Activated CD4-positive, alpha-beta T cell treated with anti-CD3 and anti-CD28 coated beads, Interleukin-10, Interleukin-2, amounts not matched to agents 100 ng/mL and 50 ng/mL, durations not matched to agents 16 hours and 8 hours (primary cell): ENCODE measurements at regions not wholly inside any gene's neighbourhood (a gene's known extent, or its start where the extent isn't known, plus 50 kb on each side); places are given as distances from the start of the nearest gene placed in this dataset.
"Not testable (repeated sequence)": the region's sequence is repeated elsewhere in the genome, so short reads cannot be mapped to it uniquely, and the experiment has no call there.

Experiments used
- DNase-seq: peaks from one replicate; pipeline ENCODE4 v3.0.0-alpha.2; 2020

DNA sequence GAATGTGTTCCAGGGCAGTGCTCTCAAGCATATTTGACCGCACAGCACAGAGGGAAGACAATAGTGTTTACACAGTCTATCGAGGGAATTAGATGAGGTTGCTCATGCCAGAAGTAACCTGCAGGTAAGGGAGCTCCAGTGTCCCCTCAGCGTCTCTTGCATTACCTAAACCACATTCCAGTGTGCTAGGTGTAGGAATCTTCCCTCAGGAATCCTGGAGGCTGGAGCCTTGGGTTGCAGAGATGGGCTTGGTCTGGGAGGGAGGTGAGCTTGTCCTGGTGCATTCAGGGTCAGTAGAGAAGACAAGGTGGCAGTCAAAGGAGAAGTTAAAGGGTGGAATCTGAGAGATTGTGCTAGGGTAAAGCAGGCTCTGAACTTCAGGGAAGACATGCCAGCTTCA lies 56.3 kb downstream of the SOX14 start:
- DNase-seq = no peak

DNA sequence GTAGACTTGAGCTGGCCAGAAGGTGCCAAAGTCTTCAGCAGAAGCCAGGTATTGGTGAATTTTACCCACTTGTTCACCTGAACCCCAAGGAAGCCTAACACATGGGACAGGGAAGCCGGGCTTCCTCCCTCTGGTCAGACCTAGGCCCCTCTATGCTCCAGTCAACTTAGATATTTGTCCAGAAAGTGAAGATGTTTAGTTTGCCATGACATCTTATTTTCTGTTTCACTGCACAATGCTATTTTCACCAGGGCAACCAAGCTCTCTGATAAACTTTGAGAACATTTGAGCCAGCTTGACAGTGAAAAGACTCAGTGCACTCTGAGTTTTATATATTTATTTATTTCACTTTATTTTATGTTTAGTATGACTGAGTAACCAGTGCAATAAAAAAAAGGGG lies 71.0 kb downstream of the SOX14 start:
- no peak for DNase-seq

DNA sequence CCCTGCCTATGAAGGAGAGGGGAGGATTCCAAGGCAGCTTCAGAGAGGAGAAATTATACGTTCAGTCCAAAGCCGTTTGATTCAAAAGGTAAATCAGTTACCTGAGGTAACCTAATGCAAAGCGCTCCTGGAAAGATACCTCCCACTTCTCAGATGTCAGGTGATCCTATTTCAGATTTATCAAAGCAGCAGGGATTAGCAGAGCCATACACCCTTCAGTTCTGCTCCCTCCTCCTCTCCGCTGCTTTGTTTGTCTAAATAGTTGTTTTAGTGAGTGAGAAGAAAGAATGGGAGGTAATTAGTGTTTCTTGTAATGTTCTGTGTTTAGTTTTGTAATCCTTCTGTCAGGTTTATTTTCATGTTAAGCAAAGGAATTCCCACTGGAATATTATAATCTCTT lies 81.1 kb downstream of the SOX14 start:
- no peak for DNase-seq

DNA sequence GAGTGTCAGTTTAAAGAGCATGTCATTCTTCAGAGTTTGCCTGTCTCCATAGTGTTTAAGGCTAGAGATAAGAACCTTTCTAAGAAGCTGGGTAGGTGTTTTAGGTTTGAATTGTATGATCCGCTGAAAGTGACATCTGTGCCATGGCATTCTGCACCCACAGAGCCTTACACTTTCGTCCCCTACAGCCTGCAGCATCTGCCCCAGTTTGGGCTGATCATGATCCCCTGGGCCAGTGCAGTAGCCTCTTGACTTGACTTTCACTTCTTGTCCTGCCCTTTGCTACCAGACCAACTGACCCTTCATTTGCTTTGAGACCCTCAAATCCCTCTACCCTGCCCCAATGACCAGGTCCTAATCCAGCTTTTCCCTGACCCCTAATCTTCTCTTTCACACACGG lies 81.6 kb downstream of the SOX14 start:
- DNase-seq = no peak

DNA sequence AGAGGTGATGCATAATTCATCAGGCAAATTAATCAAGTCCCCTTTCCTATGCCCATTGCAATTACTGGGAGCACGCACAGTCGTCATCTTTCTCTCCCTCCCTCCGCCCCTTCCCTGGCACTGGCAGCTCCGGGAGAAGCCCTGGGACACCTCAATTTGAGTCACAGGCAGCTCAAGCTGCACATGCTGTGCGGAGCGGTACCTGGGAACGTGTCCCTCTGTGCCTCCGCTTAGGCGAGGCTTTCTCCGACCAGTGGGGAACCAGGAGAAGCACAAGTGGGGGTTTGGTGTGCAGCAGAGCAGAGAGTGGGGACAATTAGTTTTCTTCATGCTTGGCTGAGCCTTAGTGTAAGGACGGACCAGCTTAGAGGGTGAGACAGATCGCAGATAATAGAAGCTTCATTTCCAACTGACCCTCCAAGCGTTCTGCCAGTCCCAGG lies 88.3 kb downstream of the SOX14 start:
- DNase-seq = no peak

DNA sequence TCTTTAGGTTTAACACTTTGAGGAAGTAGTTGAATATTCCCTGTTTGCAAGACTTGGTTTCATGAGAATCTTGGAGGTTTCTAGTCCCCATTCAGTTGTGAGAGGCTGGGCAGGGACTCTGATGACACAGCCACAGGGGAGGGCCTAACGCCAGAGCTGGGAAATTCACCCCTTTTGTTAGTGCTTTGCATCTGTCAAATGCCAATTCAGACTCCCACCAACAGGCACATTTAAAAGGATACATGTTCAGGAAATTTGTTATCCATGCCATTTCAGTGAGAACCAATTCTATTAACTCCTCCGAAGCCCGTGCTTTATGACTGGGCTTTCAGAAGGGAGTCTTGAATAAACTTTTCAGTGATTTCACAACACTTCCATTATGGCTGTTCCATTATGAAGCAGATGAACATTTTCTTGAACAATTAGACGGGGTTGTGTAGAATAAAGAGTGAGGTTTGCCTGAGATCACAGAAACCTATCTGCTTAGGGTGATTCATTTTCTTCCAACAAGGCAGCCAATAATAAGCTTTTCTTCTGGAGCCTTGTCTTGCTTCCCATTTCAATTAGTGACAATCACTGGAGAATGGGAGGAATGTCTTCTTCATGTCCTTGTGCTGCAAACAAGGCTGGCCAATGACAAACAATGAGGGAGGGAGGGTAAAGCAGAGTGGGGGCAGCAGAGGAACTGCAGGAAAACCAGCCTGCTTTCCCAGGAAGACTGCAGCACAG lies 90.6 kb downstream of the SOX14 start:
- DNase-seq = no peak

DNA sequence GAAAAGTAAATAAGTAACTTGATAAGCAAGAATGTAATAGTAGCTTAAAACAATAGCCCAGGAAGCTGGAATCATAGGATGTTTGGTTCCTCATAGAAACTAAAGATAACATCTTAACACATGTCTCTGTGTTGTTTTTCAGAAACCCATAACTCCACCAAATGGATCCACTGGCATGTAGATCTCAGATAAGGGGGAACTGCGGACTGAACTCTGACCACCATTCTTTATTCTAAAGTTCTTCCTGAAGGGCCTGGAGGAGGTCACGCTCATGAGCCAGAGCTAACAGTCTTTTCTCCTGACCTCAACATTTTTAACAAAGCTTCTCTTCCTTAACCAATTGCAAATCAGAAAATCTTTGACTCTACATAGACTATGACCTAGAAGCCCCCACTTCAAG lies 101.9 kb downstream of the SOX14 start:
- no peak for DNase-seq

DNA sequence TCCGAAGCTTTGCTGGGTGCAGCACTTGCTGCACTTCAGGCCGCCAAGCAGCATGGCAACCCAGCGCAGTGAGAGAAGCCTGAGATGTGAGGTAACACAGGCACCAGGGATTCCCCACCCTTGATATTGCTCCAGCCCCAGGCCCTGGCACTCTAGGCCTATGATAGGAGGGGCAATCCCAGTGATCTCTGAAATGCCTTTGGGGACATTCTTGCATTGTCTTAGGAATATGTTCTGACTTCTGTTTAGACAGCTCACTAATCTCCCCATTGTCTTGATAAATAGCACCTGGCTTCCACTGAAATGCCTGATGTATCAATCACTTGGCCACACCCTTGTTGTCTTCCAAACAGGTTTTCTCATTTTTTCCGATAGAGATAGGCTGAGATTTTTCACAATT lies 102.8 kb downstream of the SOX14 start:
- DNase-seq = no peak

DNA sequence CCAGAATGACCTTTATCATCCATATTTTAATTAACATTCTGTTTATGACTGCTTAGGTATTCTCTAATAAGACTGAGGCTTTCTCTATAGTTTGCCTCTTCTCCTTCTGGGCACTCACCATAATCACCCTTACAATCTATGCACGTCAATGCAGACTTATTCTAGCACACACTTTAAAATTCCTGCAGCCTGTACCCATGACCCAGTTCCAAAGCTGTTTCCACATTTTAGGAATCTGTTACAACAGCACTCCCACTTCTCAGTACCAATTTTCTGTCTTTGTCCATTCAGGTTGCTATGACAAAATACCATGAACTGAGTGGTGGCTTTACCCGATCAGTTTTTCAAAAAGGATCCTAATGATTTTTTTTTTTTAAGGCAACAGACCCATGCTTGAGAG lies 103.5 kb downstream of the SOX14 start:
- no peak for DNase-seq

DNA sequence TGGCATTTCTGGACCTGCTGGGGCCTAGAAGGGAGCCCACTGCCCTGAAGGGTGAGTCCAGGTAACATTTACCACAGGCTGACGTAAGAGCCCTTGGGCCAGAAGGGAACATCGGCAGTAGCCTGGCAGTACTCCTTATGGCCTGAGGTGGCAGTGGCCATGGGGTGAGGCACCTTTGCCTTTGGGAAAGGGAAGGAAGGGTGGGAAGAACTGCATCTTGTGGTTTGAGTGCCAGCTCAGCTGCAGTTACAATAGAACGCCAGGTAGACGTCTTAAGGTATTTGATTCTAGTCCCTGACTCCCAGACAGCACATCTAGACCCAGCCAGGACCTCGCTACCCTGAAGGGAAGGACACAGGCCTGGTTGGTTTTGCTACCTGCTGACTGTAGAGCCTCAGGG lies 104.9 kb downstream of the SOX14 start:
- no peak for DNase-seq

DNA sequence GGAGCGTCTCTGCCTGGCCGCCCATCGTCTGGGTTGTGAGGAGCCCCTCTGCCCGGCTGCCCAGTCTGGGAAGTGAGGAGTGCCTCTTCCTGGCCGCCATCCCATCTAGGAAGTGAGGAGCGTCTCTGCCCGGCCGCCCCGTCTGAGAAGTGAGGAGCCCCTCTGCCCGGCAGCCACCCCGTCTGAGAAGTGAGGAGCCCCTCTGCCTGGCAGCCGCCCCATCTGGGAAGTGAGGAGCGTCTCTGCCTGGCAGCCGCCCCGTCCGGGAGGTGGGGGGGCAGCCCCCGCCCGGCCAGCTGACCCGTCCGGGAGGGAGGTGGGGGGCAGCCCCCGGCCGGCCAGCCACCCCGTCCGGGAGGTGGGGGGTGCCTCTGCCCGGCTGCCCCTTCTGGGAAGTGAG lies 108.5 kb downstream of the SOX14 start:
- not testable (repeated sequence) for DNase-seq

DNA sequence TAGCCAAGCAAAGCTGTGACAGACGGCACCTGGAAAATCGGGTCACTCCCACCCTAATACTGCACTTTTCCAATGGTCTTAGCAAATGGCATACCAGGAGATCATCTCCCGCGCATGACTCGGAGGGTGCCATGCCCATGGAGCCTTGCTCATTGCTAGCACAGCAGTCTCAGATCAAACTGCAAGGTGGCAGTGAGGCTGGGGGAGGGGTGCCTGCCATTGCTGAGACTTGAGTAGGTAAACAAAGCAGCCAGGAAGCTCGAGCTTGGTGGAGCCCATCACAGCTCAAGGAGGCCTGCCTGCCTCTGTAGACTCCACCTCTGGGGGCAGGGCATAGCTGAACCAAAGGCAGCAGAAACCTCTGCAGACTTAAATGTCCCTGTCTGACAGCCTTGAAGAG lies 113.1 kb upstream of the CLDN18 start:
- DNase-seq = not testable (repeated sequence)

DNA sequence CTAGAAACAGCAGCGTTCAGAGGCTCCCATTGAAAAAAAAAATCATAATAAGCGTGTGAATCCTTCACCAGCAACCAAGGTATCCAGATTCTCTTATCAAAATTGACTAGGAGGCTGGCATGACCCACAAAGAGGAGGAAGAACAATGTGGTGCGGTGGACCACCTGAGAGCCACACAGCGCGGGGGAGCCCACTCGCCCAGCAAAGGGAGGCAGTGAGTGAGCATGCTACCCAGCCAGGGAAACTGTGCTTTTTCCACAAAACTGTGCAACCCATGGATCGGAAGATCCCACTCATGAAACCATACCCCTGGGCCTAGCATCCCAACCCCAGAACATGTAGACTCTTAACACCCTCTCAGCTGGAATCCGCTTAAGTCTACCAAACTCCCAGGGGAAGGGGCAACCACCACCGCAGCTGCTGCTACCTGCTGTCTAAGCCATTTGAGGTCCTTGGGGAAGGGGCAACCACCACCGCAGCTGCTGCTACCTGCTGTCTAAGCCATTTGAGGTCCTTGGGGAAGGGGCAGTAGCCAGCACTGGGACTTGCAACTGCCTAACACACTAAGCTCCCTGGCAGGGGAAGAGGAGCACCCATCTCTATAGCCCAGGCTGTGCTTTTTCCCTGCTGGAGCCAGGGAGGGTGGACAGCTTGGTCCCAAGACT lies 102.8 kb upstream of the CLDN18 start:
- DNase-seq = no peak

DNA sequence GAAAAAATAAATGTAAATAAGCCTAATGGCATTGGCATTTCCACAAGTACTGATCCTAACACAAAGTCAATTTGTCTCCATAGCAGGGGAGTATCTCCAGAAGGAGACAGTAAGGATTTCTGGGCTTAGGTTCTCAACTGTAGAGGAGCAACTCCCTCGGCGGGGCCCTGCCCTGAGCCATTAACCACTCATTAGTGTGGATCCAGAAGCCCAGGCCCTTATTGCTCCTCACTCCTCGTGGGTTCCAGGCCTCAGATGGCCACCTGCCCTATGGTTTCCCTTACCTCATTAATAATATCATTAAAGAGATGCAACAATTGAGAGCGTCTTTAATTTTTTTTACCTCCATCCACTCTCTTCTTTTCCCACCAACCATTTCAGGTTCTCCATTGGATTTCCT lies 85.3 kb upstream of the CLDN18 start:
- no peak for DNase-seq

DNA sequence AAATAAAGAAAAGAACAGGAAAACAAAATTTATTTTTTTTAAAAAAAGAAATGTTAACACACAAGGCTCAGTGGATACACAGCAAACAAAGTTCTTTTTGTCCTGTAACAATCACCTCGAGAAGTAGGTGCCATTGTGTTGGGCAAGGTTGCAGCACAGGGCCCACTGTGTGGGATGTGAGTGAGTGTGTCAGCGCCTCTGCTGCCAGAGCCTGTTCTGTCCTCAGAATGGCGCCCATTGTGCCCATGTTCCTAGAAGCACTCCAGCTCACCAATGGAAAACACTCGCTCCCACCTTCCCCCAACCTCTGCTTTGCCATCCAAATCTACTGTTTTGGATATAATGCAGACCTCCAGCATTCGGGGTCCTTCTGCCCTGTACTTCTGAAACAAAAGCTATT lies 84.9 kb upstream of the CLDN18 start:
- no peak for DNase-seq

DNA sequence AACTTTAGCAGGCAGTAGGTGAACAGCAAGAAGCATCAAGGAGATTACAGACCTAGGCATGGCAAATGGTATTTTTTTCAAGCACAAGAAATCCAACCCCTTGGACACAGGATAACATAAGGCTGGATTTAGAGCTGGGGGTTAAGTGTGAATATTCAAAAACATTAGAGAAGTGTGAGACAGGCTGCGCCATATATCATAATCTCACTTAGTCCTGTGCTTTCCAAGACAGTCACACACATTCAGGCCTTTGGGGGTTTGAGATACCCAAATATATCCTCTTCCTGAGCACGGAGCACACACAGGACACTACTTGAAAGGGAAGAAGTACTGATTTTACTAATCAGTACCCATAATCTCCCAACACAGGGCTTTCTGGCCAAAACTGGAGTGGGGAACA lies 83.0 kb upstream of the CLDN18 start:
- DNase-seq = no peak

DNA sequence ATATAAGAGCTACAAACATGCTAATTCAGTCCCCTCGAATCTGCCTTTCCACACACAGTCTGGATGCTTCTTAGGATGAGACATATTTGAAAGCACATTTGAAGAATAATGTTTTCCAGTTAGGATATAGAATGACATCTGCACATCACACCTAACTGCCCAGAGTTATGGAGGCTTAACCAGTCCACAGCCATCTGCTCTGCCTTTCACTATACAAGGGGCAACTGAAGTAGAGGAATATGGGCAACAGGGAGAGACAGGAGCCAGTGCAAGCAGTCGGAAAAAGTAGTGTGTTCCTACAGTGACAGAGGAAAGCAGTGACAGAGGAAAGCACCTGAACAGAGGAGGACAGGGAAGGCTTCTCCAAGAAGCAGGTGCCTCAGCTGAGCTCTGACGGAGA lies 79.0 kb upstream of the CLDN18 start:
- no peak for DNase-seq

DNA sequence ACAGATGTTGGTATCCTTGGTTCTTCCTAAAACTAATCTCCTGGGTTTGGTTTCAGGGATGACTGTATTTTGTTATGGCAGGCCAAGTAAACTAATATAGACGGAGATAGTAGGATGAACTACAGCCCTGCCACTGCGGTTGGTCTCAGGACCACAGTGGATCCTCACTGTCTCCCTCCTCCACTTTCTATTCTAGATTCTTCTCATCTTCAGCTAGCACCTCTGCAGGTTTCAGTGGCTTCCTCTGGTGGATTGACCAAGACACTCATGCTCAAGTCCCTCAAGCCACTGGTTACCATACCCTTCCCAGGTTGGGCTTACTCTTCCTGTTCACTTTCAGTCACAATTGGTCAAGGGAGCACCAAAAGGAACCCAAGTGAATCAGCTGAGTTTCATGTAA lies 71.1 kb upstream of the CLDN18 start:
- no peak for DNase-seq

DNA sequence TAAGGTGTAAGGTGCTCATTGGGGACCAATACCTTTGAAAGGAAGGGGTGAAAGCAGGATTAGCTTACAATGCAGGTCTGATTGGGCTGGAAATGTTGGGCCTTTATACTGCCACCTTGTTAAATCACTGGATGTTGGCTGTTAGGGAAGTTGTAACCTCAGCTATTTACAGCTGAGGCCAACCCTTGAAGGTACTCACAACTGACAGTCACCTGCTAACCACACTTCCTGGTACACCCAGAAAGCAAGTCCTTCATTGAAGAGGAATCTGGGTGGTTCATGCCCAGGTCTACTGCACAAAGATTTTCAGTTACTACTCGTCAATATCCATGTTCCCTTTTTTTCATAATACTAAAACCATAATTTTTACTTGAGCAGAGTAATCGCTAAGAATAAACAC lies 65.4 kb upstream of the CLDN18 start:
- DNase-seq = no peak

DNA sequence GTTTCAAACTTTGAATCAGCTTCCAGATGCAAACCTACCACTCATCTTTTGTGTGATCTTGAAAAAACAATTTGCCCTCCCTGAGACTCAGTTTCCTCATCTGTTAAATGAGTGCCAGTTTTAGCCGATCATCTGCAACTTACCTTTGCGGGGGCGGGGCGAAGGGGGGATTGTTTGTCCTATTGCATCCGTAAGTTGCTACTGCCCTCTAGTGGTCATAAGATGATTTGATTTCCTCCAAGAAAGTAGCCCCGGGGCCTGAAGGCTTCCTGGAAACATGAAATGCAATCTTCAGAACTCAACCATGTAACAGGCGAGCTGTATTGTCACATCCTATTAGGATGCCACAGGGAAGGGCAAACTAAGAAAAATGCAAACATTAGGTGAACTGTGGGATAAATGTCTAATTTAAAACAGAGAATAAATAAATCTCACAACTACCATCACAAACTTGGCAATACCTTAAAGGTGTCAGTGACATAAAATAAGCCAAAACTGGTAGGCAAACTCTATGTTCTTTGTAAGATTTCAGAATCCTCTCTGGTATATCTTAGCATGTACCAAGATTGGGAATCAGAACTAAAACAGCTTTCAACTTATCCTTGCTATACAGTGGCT lies 63.5 kb upstream of the CLDN18 start:
- peak; percentile 74 for DNase-seq

DNA sequence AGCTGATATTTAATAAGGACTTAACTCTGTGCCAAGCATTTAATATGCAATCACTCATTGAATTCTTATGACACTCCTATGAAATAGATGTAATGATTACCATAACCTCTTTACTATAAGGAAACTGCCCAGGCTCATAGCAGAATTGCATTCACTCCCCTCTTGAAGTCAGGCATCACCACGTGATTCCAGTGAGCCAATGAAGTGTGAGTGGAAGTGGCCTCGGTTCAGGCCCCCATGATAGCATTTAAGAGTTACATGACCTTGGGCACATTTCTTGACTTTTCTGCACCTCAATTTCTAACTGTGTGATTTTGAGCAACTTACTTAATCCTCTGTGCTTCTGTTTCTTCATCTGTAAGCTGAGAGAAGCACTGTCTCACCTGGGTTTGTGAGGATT lies 62.8 kb upstream of the CLDN18 start:
- DNase-seq = no peak

DNA sequence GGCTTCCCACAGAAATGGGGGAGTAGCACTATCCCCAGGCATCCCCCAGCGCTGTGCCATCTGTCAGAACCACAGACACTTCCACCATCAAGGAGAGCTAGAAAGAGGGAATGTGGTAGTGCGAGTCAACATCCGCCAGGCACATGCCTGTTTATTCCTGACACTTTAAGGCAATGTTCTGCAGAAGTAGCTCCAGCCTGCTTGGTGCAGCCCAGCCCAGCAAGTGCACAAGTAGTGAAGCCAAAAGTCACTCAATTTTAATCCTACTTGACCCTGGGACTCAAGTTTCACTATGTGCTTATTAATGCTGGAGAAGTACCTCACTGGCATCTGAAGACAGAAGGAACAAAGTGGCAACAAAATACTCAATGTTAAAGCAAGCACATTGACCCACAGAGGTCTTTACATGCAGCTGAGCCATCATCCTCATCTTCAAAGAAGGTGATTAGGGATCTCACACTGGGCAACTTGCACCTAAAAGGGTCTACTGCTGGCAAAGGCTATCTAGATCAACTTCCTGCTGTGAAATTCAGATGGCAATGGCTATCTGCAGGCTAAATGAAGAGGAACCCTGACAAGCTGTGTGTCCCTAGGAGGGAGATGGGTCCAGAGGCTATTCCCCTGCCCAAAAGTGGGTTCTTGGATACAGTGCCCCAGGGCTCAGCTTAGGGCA lies 61.4 kb upstream of the CLDN18 start:
- DNase-seq = no peak

DNA sequence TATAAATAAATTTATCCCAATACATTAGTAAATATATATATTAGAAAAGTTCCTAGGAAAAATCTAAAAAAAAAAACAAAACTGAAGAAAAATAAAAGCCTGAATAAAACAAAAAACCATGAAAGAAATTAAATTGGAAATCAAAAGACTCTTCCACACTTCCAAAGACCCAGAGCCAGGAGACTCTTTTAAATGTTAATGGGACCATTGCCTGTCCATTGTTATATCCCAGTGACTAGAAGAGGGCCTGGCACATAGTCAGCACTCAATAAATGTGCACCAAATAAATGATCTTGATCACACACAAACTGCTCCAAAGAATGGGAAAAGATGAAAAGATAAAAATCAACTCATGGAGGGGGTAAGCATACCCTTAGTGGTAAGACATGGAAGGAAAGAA lies 51.3 kb upstream of the CLDN18 start:
- no peak for DNase-seq
